ENCODE measurements at regions not wholly inside any gene's neighbourhood (a gene's known extent, or its start where the extent isn't known, plus 50 kb on each side); places are given as distances from the start of the nearest gene placed in this dataset.

DNA sequence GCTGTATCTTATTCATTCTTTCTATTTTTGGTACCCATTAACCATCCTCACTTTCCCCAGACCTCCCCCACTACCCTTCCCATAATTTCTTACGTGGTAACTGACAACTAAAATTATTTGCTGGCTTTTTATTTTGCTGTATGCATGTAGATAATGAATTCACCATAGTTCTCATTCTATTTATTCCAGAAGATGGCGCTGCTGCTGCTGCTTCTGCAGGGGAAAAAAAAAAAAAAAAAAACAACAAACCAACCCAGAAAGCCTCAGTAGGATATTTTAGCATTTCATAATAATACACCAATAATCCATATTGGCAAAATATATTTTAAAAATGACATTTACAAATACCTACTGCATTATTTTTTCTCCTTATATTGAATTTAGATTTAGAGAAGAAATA is 416.6 kb upstream of the MAGEB18 start:
- TF ChIP-seq, protein P1, sequence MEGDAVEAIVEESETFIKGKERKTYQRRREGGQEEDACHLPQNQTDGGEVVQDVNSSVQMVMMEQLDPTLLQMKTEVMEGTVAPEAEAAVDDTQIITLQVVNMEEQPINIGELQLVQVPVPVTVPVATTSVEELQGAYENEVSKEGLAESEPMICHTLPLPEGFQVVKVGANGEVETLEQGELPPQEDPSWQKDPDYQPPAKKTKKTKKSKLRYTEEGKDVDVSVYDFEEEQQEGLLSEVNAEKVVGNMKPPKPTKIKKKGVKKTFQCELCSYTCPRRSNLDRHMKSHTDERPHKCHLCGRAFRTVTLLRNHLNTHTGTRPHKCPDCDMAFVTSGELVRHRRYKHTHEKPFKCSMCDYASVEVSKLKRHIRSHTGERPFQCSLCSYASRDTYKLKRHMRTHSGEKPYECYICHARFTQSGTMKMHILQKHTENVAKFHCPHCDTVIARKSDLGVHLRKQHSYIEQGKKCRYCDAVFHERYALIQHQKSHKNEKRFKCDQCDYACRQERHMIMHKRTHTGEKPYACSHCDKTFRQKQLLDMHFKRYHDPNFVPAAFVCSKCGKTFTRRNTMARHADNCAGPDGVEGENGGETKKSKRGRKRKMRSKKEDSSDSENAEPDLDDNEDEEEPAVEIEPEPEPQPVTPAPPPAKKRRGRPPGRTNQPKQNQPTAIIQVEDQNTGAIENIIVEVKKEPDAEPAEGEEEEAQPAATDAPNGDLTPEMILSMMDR (IDR thresholded peaks at IDR 0.05; ENCODE audit: control extremely low read depth in 1 of 3, insufficient read depth in 1 of 3, low read depth in 1 of 3, low read length in 3 of 3) = peak in 2 of 3 experiments; percentile 8 to 20; a peak in 2 of 4 replicates
- TF ChIP-seq POLR2A (IDR thresholded peaks at IDR 0.05; ENCODE audit: control extremely low read depth in 1 of 2, low read depth in 2 of 2, low read length in 2 of 2) (no peak), CTBP2 (IDR thresholded peaks at IDR 0.05; ENCODE audit: borderline replicate concordance, insufficient read depth, insufficient read length, low read length) (no peak), EP300 (IDR thresholded peaks at IDR 0.05; ENCODE audit: borderline replicate concordance in 1 of 2, low read depth in 2 of 2, low read length in 2 of 2) (no peak), TCF12 (IDR thresholded peaks at IDR 0.05; ENCODE audit: low read depth, low read length) (no peak), BCL11A (IDR thresholded peaks at IDR 0.05; ENCODE audit: low read depth in 2 of 2, low read length in 2 of 2) (no peak), KDM1A (IDR thresholded peaks at IDR 0.05; ENCODE audit: borderline replicate concordance, low read length) (no peak)
